MV-4-11 (cell line): ENCODE measurements at regions not wholly inside any gene's neighbourhood (a gene's known extent, or its start where the extent isn't known, plus 50 kb on each side); places are given as distances from the start of the nearest gene placed in this dataset.
A peak's percentile ranks its signal among the peaks of the same experiment; 100 is the strongest.

Experiments used
- DNase-seq: peaks from one replicate; lab custom pipeline; 2025; lab: John Stamatoyannopoulos, UW

- DNase-seq: peak; percentile 15
Measured at GRCh38 chr1:234720709-234721441, 110.9 kb upstream of the IRF2BP2 start.

- DNase-seq: no peak
Measured at GRCh38 chr1:234719454-234720251, 109.7 kb upstream of the IRF2BP2 start.

GRCh38 chr1:234718496-234719453, 108.8 kb upstream of the IRF2BP2 start:
- DNase-seq: no peak

- no peak for DNase-seq
Measured at GRCh38 chr1:234716908-234717375, 107.0 kb upstream of the IRF2BP2 start.

- DNase-seq: no peak
Measured at GRCh38 chr1:234715252-234716014, 105.5 kb upstream of the IRF2BP2 start.

GRCh38 chr1:234713859-234714258, 103.9 kb upstream of the IRF2BP2 start:
- DNase-seq: no peak

- DNase-seq: no peak
Measured at GRCh38 chr1:234713440-234713839, 103.5 kb upstream of the IRF2BP2 start.

GRCh38 chr1:234712891-234713305, 102.9 kb upstream of the IRF2BP2 start:
- DNase-seq: no peak

GRCh38 chr1:234710936-234711724, 101.2 kb upstream of the IRF2BP2 start:
- no peak for DNase-seq

- no peak for DNase-seq
Measured at GRCh38 chr1:234710381-234710780, 100.4 kb upstream of the IRF2BP2 start.

GRCh38 chr1:234709473-234710228, 99.7 kb upstream of the IRF2BP2 start:
- DNase-seq: peak; percentile 75

GRCh38 chr1:234708700-234709395, 98.9 kb upstream of the IRF2BP2 start:
- DNase-seq: no peak

GRCh38 chr1:234707641-234708040, 97.7 kb upstream of the IRF2BP2 start:
- DNase-seq: peak; percentile 78

GRCh38 chr1:234706931-234707330, 97.0 kb upstream of the IRF2BP2 start:
- no peak for DNase-seq

- DNase-seq: no peak
Measured at GRCh38 chr1:234706199-234706598, 96.2 kb upstream of the IRF2BP2 start.

GRCh38 chr1:234705615-234706014, 95.6 kb upstream of the IRF2BP2 start:
- DNase-seq: peak; percentile 40

GRCh38 chr1:234704106-234704887, 94.3 kb upstream of the IRF2BP2 start:
- no peak for DNase-seq

GRCh38 chr1:234702342-234703000, 92.5 kb upstream of the IRF2BP2 start:
- no peak for DNase-seq
